Parathyroid adenoma (tissue), 2 donors: ENCODE measurements at regions not wholly inside any gene's neighbourhood (a gene's known extent, or its start where the extent isn't known, plus 50 kb on each side); places are given as distances from the start of the nearest gene placed in this dataset.

ENCODE experiments used
- H2AFZ ChIP-seq: fragments of 300-600 bp; sonication (generic); one replicate; pipeline ENCODE4 v1.7.0; 2017; ENCODE audit warnings: antibody characterized with exemption, mild to moderate bottlenecking
- H3K27ac ChIP-seq: fragments of 300-600 bp; sonication (generic); one replicate; pipeline ENCODE4 v1.7.0; 2017
- H3K27me3 ChIP-seq: fragments of 300-600 bp; sonication (generic); one replicate; pipeline ENCODE4 v1.7.0; 2017; ENCODE audit warnings: low read length; ENCODE audit not compliant: control insufficient read depth, insufficient read depth
- H3K36me3 ChIP-seq: fragments of 300-600 bp; sonication (generic); one replicate; pipeline ENCODE4 v1.7.0; 2017; ENCODE audit warnings: low read length; ENCODE audit not compliant: control insufficient read depth, insufficient read depth
- H3K4me1 ChIP-seq: fragments of 300-600 bp; sonication (generic); one replicate; pipeline ENCODE4 v1.7.0; 2017; ENCODE audit warnings: control low read depth
- H3K4me2 ChIP-seq: fragments of 300-600 bp; sonication (generic); one replicate; pipeline ENCODE4 v1.7.0; 2017; ENCODE audit warnings: low read length
- H3K4me3 ChIP-seq: fragments of 300-600 bp; sonication (generic); one replicate; pipeline ENCODE4 v1.7.0; 2017; ENCODE audit warnings: low read depth, low read length
- H3K79me2 ChIP-seq: fragments of 300-600 bp; sonication (generic); one replicate; pipeline ENCODE4 v1.7.0; 2017; ENCODE audit warnings: control low read depth
- H3K9ac ChIP-seq: fragments of 300-600 bp; sonication (generic); one replicate; pipeline ENCODE4 v1.7.0; 2017; ENCODE audit warnings: mild to moderate bottlenecking
- H3K9me3 ChIP-seq: fragments of 300-600 bp; sonication (generic); one replicate; pipeline ENCODE4 v1.7.0; 2017; ENCODE audit warnings: low read length; ENCODE audit not compliant: control insufficient read depth
- TF ChIP-seq, protein P1 (sequence below): fragments of 300-600 bp; sonication (generic); IDR thresholded peaks from one replicate; pipeline ENCODE4 v1.7.0; 2017; ENCODE audit warnings: antibody characterized with exemption, mild to moderate bottlenecking
- donor health status: primary hyperparathyroidism.

DNA sequence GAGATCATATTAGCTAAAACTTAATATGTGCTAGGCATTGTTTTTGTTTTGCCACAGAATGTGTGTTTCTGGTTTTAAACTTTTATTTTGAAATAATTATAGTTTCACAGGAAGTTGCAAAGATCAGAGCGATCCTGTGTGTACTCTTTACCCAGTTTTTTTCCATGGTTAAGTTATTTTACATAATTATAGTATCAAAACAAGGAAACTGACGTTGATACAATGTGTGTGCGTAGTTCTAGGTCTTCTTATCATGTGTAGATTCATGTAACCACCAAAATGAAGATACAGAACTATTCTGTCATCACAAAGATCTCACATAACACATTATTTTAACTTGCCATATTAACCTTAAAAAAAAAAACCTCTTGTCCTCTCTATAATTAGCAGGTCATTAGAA is 69.2 kb downstream of the BLTP1 start:
- Histone ChIP-seq H3K79me2 (no peaks in the 10 kb centered on the region), H3K27ac (no peak overlapping the region), H3K4me1 (no peaks in the 10 kb centered on the region), H3K27me3 (no peaks in the 10 kb centered on the region), H2AFZ (no peak overlapping the region), H3K9me3 (no peaks in the 10 kb centered on the region), H3K36me3 (no peaks in the 10 kb centered on the region), H3K9ac (no peak overlapping the region), H3K4me3 (no peak overlapping the region), H3K4me2 (no peak overlapping the region)
- TF ChIP-seq, protein P1, sequence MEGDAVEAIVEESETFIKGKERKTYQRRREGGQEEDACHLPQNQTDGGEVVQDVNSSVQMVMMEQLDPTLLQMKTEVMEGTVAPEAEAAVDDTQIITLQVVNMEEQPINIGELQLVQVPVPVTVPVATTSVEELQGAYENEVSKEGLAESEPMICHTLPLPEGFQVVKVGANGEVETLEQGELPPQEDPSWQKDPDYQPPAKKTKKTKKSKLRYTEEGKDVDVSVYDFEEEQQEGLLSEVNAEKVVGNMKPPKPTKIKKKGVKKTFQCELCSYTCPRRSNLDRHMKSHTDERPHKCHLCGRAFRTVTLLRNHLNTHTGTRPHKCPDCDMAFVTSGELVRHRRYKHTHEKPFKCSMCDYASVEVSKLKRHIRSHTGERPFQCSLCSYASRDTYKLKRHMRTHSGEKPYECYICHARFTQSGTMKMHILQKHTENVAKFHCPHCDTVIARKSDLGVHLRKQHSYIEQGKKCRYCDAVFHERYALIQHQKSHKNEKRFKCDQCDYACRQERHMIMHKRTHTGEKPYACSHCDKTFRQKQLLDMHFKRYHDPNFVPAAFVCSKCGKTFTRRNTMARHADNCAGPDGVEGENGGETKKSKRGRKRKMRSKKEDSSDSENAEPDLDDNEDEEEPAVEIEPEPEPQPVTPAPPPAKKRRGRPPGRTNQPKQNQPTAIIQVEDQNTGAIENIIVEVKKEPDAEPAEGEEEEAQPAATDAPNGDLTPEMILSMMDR: no peak

DNA sequence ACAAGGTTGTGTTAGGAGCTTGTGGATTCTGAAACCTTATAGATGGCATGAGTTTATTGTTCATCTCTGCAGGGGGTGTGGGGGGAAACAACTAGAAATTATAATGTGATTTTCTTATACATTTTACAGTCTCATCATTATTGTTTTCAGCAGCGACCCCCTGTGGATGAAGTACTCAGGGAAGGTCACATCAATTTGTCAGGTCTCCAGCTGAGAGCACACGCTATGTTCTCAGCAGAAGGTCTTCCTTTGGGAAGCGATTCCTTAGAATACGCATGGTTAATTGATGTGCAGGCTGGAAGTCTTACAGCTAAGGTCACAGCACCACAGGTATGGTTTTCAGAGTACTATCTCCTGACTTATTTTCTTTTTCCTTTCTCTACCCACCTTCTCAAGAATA is 72.2 kb downstream of the BLTP1 start:
- H3K4me1 ChIP-seq: no peaks in the 10 kb centered on the region
- no peaks in the 10 kb centered on the region for H3K9me3 ChIP-seq
- no peak overlapping the region for H2AFZ ChIP-seq
- H3K36me3 ChIP-seq: no peaks in the 10 kb centered on the region
- H3K9ac ChIP-seq: no peak overlapping the region
- H3K27me3 ChIP-seq: no peaks in the 10 kb centered on the region
- H3K4me3 ChIP-seq: no peak overlapping the region
- H3K79me2 ChIP-seq: no peaks in the 10 kb centered on the region
- no peak overlapping the region for H3K27ac ChIP-seq
- TF ChIP-seq, protein P1: no peak
- no peak overlapping the region for H3K4me2 ChIP-seq

DNA sequence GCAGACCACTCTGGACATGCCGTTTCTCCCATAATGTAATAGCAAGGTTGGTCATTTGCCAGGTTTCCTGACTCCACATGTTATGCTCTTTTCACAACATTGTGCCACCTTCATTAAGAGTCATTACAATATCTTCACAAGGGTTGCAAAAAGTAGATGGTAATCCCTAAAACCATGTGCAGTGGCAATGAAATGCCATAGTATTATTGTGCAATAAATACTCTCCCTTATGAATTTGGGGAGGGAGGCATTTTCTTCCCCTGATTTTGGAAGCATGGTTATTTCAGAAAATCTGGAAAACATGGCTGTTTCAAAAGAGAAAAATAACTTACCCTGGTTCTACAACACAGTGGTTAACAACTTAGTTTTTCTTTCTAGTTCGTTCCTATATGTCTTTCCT is 75.1 kb downstream of the BLTP1 start:
- Histone ChIP-seq H3K4me1 (no peaks in the 10 kb centered on the region), H3K27me3 (no peaks in the 10 kb centered on the region), H3K4me3 (no peak overlapping the region), H3K4me2 (no peak overlapping the region), H3K9ac (no peak overlapping the region), H3K36me3 (no peaks in the 10 kb centered on the region), H3K9me3 (no peaks in the 10 kb centered on the region), H2AFZ (no peak overlapping the region), H3K79me2 (no peaks in the 10 kb centered on the region), H3K27ac (no peak overlapping the region)
- TF ChIP-seq, protein P1: no peak

DNA sequence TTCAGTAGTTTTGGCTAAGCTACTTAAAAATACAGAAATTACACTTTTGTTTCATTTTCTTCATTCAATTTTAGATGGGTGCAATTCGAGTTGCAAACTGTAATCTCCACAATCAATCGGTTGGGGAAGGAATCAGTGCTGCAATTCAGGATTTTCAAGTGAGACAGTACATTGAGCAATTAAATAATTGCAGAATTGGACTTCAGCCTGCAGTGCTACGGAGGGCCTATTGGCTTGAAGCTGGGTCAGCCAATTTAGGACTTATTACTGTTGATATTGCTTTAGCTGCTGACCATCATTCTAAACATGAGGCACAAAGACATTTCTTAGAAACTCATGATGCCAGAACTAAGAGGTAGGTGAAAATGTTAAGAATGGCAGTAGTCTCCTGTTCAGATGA is 77.7 kb downstream of the BLTP1 start:
- no peaks in the 10 kb centered on the region for H3K9me3 ChIP-seq
- H2AFZ ChIP-seq: no peak overlapping the region
- TF ChIP-seq, protein P1: no peak
- no peak overlapping the region for H3K9ac ChIP-seq
- no peak overlapping the region for H3K27ac ChIP-seq
- H3K27me3 ChIP-seq: no peaks in the 10 kb centered on the region
- H3K79me2 ChIP-seq: no peaks in the 10 kb centered on the region
- no peak overlapping the region for H3K4me3 ChIP-seq
- no peak overlapping the region for H3K4me2 ChIP-seq
- H3K36me3 ChIP-seq: no peaks in the 10 kb centered on the region
- H3K4me1 ChIP-seq: no peaks in the 10 kb centered on the region

DNA sequence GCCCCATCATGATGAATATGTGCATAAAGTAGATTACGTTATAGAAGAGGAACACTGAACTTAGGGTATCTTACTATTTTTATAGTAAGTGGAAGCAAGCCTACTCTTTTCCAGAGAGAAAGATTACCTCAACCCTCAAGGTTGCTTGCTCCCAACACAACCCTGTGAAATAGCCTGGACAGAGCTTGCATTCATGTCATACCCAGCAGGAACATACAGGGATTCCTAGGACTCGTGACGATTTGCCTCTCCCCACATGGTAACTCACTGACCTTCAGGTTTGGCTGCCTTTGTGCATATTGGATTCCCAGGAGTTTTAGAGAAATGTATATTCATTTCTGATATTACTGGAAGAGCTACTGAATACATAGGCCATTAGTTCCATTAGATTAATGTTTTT is 80.5 kb downstream of the BLTP1 start:
- H3K27me3 ChIP-seq: no peaks in the 10 kb centered on the region
- H3K9me3 ChIP-seq: no peaks in the 10 kb centered on the region
- H3K9ac ChIP-seq: no peak overlapping the region
- no peak overlapping the region for H2AFZ ChIP-seq
- H3K4me2 ChIP-seq: no peak overlapping the region
- TF ChIP-seq, protein P1: no peak
- H3K4me3 ChIP-seq: no peak overlapping the region
- H3K4me1 ChIP-seq: no peaks in the 10 kb centered on the region
- no peaks in the 10 kb centered on the region for H3K79me2 ChIP-seq
- H3K36me3 ChIP-seq: no peaks in the 10 kb centered on the region
- H3K27ac ChIP-seq: no peak overlapping the region
